GM23338 (cell line): ENCODE measurements at regions not wholly inside any gene's neighbourhood (a gene's known extent, or its start where the extent isn't known, plus 50 kb on each side); places are given as distances from the start of the nearest gene placed in this dataset.
"Not testable (repeated sequence)": the region's sequence is repeated elsewhere in the genome, so short reads cannot be mapped to it uniquely, and the experiment has no call there.

ENCODE experiments used
- ATAC-seq: fragments of 200-7000 bp; cut with Tn5 transposase; 3 replicates; pipeline ENCODE4 v1.9.1; 2020
- DNase-seq: peaks from one replicate; pipeline ENCODE4 v3.0.0-alpha.2; 2015; ENCODE audit warnings: low spot score
- H2AFZ ChIP-seq: fragments of 200-600 bp; sonication (generic); 2 replicates; pipeline ENCODE4 v1.8.0; 2016; ENCODE audit warnings: antibody characterized with exemption, mild to moderate bottlenecking, moderate library complexity
- H3F3A ChIP-seq: fragments of 200-600 bp; sonication (generic); replicated peaks from 2 replicates; pipeline ENCODE4 v1.8.0; 2017; ENCODE audit warnings: antibody characterized with exemption, mixed run types, low read depth
- H3K27ac ChIP-seq: fragments of 200-600 bp; sonication (generic); 2 replicates; pipeline ENCODE4 v1.6.1; 2016; ENCODE audit warnings: low read depth
- H3K27me3 ChIP-seq: fragments of 200-600 bp; sonication (generic); 2 replicates; pipeline ENCODE4 v1.8.0; 2016; ENCODE audit warnings: mild to moderate bottlenecking, mixed run types, moderate library complexity; ENCODE audit not compliant: insufficient read depth
- H3K36me3 ChIP-seq: fragments of 200-600 bp; sonication (generic); 2 replicates; pipeline ENCODE4 v1.8.0; 2016; ENCODE audit warnings: mild to moderate bottlenecking; ENCODE audit not compliant: insufficient read depth
- H3K4me1 ChIP-seq: fragments of 200-600 bp; sonication (generic); 2 replicates; pipeline ENCODE4 v1.8.0; 2016; ENCODE audit warnings: mild to moderate bottlenecking, moderate library complexity; ENCODE audit not compliant: insufficient read depth
- H3K4me2 ChIP-seq: fragments of 200-600 bp; sonication (generic); 2 replicates; pipeline ENCODE4 v1.7.1; 2017; ENCODE audit warnings: mixed run types
- H3K4me3 ChIP-seq: fragments of 200-600 bp; sonication (generic); 2 replicates; pipeline ENCODE4 v1.6.1; 2016; ENCODE audit warnings: mixed run types
- H3K79me2 ChIP-seq: fragments of 200-600 bp; sonication (generic); replicated peaks from 2 replicates; pipeline ENCODE4 v1.8.0; 2017; ENCODE audit warnings: mild to moderate bottlenecking; ENCODE audit not compliant: insufficient read depth
- H3K9me2 ChIP-seq: fragments of 200-600 bp; sonication (generic); 2 replicates; pipeline ENCODE4 v1.8.0; 2017; ENCODE audit not compliant: insufficient read depth
- H4K20me1 ChIP-seq: fragments of 200-600 bp; sonication (generic); replicated peaks from 2 replicates; pipeline ENCODE4 v1.8.0; 2017; ENCODE audit warnings: mild to moderate bottlenecking; ENCODE audit not compliant: insufficient read depth
- H3K27ac Mint-ChIP-seq: 2 replicates; pipeline ENCODE4 v1.8.0; 2020; ENCODE audit warnings: inconsistent platforms, mild to moderate bottlenecking, moderate library complexity, mixed read lengths
- H3K27me3 Mint-ChIP-seq: 3 replicates; pipeline ENCODE4 v1.8.0; 2022; ENCODE audit warnings: low read depth, mild to moderate bottlenecking, moderate library complexity, mixed read lengths, inconsistent platforms; ENCODE audit not compliant: insufficient read depth, poor library complexity
- H3K36me3 Mint-ChIP-seq: 3 replicates; pipeline ENCODE4 v1.8.0; 2021; ENCODE audit warnings: low read depth, mild to moderate bottlenecking, inconsistent platforms, moderate library complexity, mixed read lengths
- H3K4me1 Mint-ChIP-seq: 3 replicates; pipeline ENCODE4 v1.8.0; 2020; ENCODE audit warnings: mild to moderate bottlenecking, inconsistent platforms, mixed read lengths
- H3K4me3 Mint-ChIP-seq: 3 replicates; pipeline ENCODE4 v1.8.0; 2021; ENCODE audit warnings: moderate library complexity, mild to moderate bottlenecking, inconsistent platforms, mixed read lengths
- H3K9me3 Mint-ChIP-seq: 3 replicates; pipeline ENCODE4 v1.8.0; 2020; ENCODE audit warnings: moderate library complexity, mild to moderate bottlenecking, inconsistent platforms, mixed read lengths
- CREB1 ChIP-seq: fragments of 250-450 bp; sonication (Bioruptor Pico); IDR thresholded peaks from 2 replicates; pipeline ENCODE4 v1.5.0; 2020; ENCODE audit warnings: low read depth, mild to moderate bottlenecking, moderate library complexity
- EZH2 ChIP-seq: fragments of 200-600 bp; sonication (generic); IDR thresholded peaks from one replicate; pipeline ENCODE4 v1.8.0; 2017; ENCODE audit warnings: antibody characterized with exemption, mild to moderate bottlenecking, low read depth; ENCODE audit not compliant: unreplicated experiment
- NANOG ChIP-seq: IDR thresholded peaks from 2 replicates; pipeline ENCODE4 v1.6.1; 2016; ENCODE audit warnings: antibody characterized with exemption, borderline replicate concordance
- ZNF331 ChIP-seq: fragments of 250-450 bp; sonication (Bioruptor Pico); IDR thresholded peaks from 2 replicates; pipeline ENCODE4 v1.5.0; 2020; ENCODE audit warnings: low read depth, mild to moderate bottlenecking, moderate library complexity
- TF ChIP-seq, protein P1 (sequence below): IDR thresholded peaks from one replicate; pipeline ENCODE4 v1.6.1; 2018; ENCODE audit warnings: antibody characterized with exemption; ENCODE audit not compliant: unreplicated experiment
- TF ChIP-seq, protein P2 (sequence below), 2 experiments: fragments of 200-600 bp in 1 of 2; sonication (generic) in 1 of 2; conservative IDR thresholded peaks; 2 replicates each; pipeline versions ENCODE4 v1.5.1 to v1.6.1; 2016 to 2017; ENCODE audit warnings: antibody characterized with exemption in 2 of 2, low read depth in 2 of 2, mild to moderate bottlenecking in 2 of 2, moderate library complexity in 1 of 2

DNA sequence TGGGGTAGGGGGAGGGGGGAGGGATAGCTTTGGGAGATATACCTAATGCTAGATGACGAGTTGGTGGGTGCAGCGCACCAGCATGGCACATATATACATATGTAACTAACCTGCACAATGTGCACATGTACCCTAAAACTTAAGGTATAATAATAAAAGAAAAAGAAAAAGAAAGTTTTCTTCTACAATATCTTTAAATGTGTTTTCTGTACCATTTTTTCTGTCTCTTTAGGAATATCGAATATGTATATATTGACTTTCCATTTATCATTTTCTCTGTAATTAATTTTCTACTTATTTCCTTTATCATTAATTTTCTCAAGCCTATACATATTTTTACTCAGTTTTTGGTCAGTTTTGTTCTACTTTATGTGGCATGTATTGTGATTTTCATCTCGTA is 203.5 kb downstream of the SHOX2 start:
- H3K36me3 Mint-ChIP-seq, H3K4me1 Mint-ChIP-seq, H3F3A ChIP-seq, H3K4me2 ChIP-seq, H3K9me3 Mint-ChIP-seq, H2AFZ ChIP-seq, H4K20me1 ChIP-seq, H3K4me3 ChIP-seq, ATAC-seq, H3K79me2 ChIP-seq, H3K27me3 ChIP-seq, H3K27me3 Mint-ChIP-seq, H3K9me2 ChIP-seq, DNase-seq, H3K27ac ChIP-seq, H3K4me3 Mint-ChIP-seq, H3K36me3 ChIP-seq, H3K27ac Mint-ChIP-seq, H3K4me1 ChIP-seq: not testable (repeated sequence)

DNA sequence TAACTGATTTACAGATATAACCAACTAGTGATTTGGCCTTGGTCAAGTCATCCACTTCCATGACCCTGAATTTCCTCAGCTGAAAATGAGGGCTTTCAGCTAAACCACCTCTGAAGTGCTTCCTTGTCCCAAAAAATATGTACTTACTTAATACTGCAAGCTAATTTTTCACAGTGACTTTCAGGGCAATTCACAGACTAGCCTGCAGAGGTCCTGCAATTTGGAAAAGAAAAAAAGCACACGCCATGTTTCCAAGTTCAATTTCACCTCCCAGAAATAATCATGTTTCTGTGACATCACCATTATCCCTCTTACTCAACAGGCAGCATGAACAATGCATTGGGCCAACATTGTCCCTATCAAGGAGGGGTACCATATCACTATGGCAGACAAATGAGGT is 218.2 kb downstream of the SHOX2 start:
- H3K79me2 ChIP-seq: no peaks in the 10 kb centered on the region
- ATAC-seq (no peak), DNase-seq (peak; percentile 21)
- Mint-ChIP-seq H3K9me3 (no peaks in the 10 kb centered on the region), H3K27me3 (peaks cover 1% of the 10 kb centered on the region), H3K4me3 (no peak overlapping the region), H3K27ac (no peak overlapping the region), H3K36me3 (no peaks in the 10 kb centered on the region), H3K4me1 (peaks cover 2% of the 10 kb centered on the region; the same call in 2 of the 3 replicates)
- no peak overlapping the region for H3K4me2 ChIP-seq
- no peaks in the 10 kb centered on the region for H3K4me1 ChIP-seq
- H3K27ac ChIP-seq: no peak overlapping the region
- no peak for TF ChIP-seq NANOG
- TF ChIP-seq ZNF331 (CRISPR knock-in tag): no peak
- TF ChIP-seq, protein P1, sequence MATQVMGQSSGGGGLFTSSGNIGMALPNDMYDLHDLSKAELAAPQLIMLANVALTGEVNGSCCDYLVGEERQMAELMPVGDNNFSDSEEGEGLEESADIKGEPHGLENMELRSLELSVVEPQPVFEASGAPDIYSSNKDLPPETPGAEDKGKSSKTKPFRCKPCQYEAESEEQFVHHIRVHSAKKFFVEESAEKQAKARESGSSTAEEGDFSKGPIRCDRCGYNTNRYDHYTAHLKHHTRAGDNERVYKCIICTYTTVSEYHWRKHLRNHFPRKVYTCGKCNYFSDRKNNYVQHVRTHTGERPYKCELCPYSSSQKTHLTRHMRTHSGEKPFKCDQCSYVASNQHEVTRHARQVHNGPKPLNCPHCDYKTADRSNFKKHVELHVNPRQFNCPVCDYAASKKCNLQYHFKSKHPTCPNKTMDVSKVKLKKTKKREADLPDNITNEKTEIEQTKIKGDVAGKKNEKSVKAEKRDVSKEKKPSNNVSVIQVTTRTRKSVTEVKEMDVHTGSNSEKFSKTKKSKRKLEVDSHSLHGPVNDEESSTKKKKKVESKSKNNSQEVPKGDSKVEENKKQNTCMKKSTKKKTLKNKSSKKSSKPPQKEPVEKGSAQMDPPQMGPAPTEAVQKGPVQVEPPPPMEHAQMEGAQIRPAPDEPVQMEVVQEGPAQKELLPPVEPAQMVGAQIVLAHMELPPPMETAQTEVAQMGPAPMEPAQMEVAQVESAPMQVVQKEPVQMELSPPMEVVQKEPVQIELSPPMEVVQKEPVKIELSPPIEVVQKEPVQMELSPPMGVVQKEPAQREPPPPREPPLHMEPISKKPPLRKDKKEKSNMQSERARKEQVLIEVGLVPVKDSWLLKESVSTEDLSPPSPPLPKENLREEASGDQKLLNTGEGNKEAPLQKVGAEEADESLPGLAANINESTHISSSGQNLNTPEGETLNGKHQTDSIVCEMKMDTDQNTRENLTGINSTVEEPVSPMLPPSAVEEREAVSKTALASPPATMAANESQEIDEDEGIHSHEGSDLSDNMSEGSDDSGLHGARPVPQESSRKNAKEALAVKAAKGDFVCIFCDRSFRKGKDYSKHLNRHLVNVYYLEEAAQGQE: no peak
- TF ChIP-seq, protein P2, sequence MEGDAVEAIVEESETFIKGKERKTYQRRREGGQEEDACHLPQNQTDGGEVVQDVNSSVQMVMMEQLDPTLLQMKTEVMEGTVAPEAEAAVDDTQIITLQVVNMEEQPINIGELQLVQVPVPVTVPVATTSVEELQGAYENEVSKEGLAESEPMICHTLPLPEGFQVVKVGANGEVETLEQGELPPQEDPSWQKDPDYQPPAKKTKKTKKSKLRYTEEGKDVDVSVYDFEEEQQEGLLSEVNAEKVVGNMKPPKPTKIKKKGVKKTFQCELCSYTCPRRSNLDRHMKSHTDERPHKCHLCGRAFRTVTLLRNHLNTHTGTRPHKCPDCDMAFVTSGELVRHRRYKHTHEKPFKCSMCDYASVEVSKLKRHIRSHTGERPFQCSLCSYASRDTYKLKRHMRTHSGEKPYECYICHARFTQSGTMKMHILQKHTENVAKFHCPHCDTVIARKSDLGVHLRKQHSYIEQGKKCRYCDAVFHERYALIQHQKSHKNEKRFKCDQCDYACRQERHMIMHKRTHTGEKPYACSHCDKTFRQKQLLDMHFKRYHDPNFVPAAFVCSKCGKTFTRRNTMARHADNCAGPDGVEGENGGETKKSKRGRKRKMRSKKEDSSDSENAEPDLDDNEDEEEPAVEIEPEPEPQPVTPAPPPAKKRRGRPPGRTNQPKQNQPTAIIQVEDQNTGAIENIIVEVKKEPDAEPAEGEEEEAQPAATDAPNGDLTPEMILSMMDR (conservative IDR thresholded peaks at IDR 0.05; ENCODE audit: low read depth in 2 of 2): peak; percentile 27 to 28
- no peak for TF ChIP-seq EZH2
- TF ChIP-seq CREB1 (CRISPR knock-in tag): no peak
- peaks cover 6% of the 10 kb centered on the region; the same call in 1 of the 2 replicates for H3K9me2 ChIP-seq
- H4K20me1 ChIP-seq: no peaks in the 10 kb centered on the region
- H2AFZ ChIP-seq: no peak overlapping the region
- no peak overlapping the region for H3K4me3 ChIP-seq
- no peaks in the 10 kb centered on the region for H3K36me3 ChIP-seq
- no peaks in the 10 kb centered on the region for H3F3A ChIP-seq
- H3K27me3 ChIP-seq: no peaks in the 10 kb centered on the region
